ENCODE measurements at regions not wholly inside any gene's neighbourhood (a gene's known extent, or its start where the extent isn't known, plus 50 kb on each side); places are given as distances from the start of the nearest gene placed in this dataset.

GRCh38 chr5:105789246-105789645 lies 1881.5 kb downstream of the EFNA5 start:
- H3K4me1 Mint-ChIP-seq (ENCODE audit: unreplicated experiment), result no peaks in the 10 kb centered on the region
- H3K9me3 Mint-ChIP-seq (ENCODE audit: unreplicated experiment), result no peaks in the 10 kb centered on the region
- H3K27me3 Mint-ChIP-seq (ENCODE audit: unreplicated experiment), result no peaks in the 10 kb centered on the region
- H3K27ac Mint-ChIP-seq (ENCODE audit: unreplicated experiment), result no peak overlapping the region
- H3K4me3 Mint-ChIP-seq (ENCODE audit: unreplicated experiment), result no peak overlapping the region
- no peaks in the 10 kb centered on the region for H3K36me3 Mint-ChIP-seq (ENCODE audit: low read depth, unreplicated experiment)
- no peak for TF ChIP-seq CTCF (IDR thresholded peaks at IDR 0.05; ENCODE audit: unreplicated experiment)
- DNase-seq (ENCODE audit: low spot score), result no peak

- H3K27ac Mint-ChIP-seq (ENCODE audit: unreplicated experiment), result no peak overlapping the region
- H3K9me3 Mint-ChIP-seq (ENCODE audit: unreplicated experiment), result no peaks in the 10 kb centered on the region
- no peaks in the 10 kb centered on the region for H3K4me1 Mint-ChIP-seq (ENCODE audit: unreplicated experiment)
- TF ChIP-seq CTCF (IDR thresholded peaks at IDR 0.05; ENCODE audit: unreplicated experiment), result no peak
- H3K27me3 Mint-ChIP-seq (ENCODE audit: unreplicated experiment), result no peaks in the 10 kb centered on the region
- no peaks in the 10 kb centered on the region for H3K36me3 Mint-ChIP-seq (ENCODE audit: low read depth, unreplicated experiment)
- no peak for DNase-seq (ENCODE audit: low spot score)
- no peak overlapping the region for H3K4me3 Mint-ChIP-seq (ENCODE audit: unreplicated experiment)
Observed at GRCh38 chr5:105783811-105784210, 1886.9 kb downstream of the EFNA5 start.

GRCh38 chr5:105782501-105782900 lies 1888.2 kb downstream of the EFNA5 start:
- Mint-ChIP-seq H3K27ac (ENCODE audit: unreplicated experiment) (no peak overlapping the region), H3K27me3 (ENCODE audit: unreplicated experiment) (no peaks in the 10 kb centered on the region), H3K36me3 (ENCODE audit: low read depth, unreplicated experiment) (no peaks in the 10 kb centered on the region), H3K4me1 (ENCODE audit: unreplicated experiment) (no peaks in the 10 kb centered on the region), H3K9me3 (ENCODE audit: unreplicated experiment) (no peaks in the 10 kb centered on the region), H3K4me3 (ENCODE audit: unreplicated experiment) (no peak overlapping the region)
- TF ChIP-seq CTCF (IDR thresholded peaks at IDR 0.05; ENCODE audit: unreplicated experiment), result no peak
- no peak for DNase-seq (ENCODE audit: low spot score)

- no peak overlapping the region for H3K27ac Mint-ChIP-seq (ENCODE audit: unreplicated experiment)
- no peaks in the 10 kb centered on the region for H3K27me3 Mint-ChIP-seq (ENCODE audit: unreplicated experiment)
- no peak for DNase-seq (ENCODE audit: low spot score)
- no peaks in the 10 kb centered on the region for H3K36me3 Mint-ChIP-seq (ENCODE audit: low read depth, unreplicated experiment)
- H3K4me3 Mint-ChIP-seq (ENCODE audit: unreplicated experiment), result no peak overlapping the region
- H3K4me1 Mint-ChIP-seq (ENCODE audit: unreplicated experiment), result no peaks in the 10 kb centered on the region
- no peaks in the 10 kb centered on the region for H3K9me3 Mint-ChIP-seq (ENCODE audit: unreplicated experiment)
- TF ChIP-seq CTCF (IDR thresholded peaks at IDR 0.05; ENCODE audit: unreplicated experiment), result no peak
Observed at GRCh38 chr5:105773241-105773640, 1897.5 kb downstream of the EFNA5 start.

- Mint-ChIP-seq H3K4me3 (ENCODE audit: unreplicated experiment) (no peak overlapping the region), H3K4me1 (ENCODE audit: unreplicated experiment) (no peaks in the 10 kb centered on the region), H3K27ac (ENCODE audit: unreplicated experiment) (no peak overlapping the region), H3K27me3 (ENCODE audit: unreplicated experiment) (no peaks in the 10 kb centered on the region), H3K36me3 (ENCODE audit: low read depth, unreplicated experiment) (peaks cover 6% of the 10 kb centered on the region), H3K9me3 (ENCODE audit: unreplicated experiment) (peaks cover 1% of the 10 kb centered on the region)
- no peak for DNase-seq (ENCODE audit: low spot score)
- TF ChIP-seq CTCF (IDR thresholded peaks at IDR 0.05; ENCODE audit: unreplicated experiment), result no peak
Observed at GRCh38 chr5:105767267-105767666, 1903.5 kb downstream of the EFNA5 start.

Data from endothelial cell (in vitro differentiated cells).